K562 (cell line): ENCODE measurements at regions not wholly inside any gene's neighbourhood (a gene's known extent, or its start where the extent isn't known, plus 50 kb on each side); places are given as distances from the start of the nearest gene placed in this dataset.

Experiments
- ATAC-seq: fragments of 200-7000 bp; cut with Tn5 transposase; 3 replicates; pipeline ENCODE4 v1.9.1; 2020; ENCODE audit warnings: moderate library complexity
- BruUV-seq: library from RNA; stranded (reverse); fragments of 400-500 nt; replicated peaks from 2 replicates; lab custom pipeline; 2021; lab: Mats Ljungman, UMichigan
- CTCF ChIA-PET: fragments of 300-600 bp; formaldehyde crosslinking; extraction: SDS; loops from one replicate; lab custom pipeline; 2021; ENCODE audit warnings: low intra/inter-chr PET ratio; lab: Yijun Ruan, JAX
- POLR2A ChIA-PET: fragments of 300-600, 350-650 bp; sonication (Branson Sonifier 250); formaldehyde crosslinking; extraction: SDS; loops from one replicate; lab custom pipeline; 2021; ENCODE audit warnings: antibody characterized with exemption, inconsistent platforms; lab: Yijun Ruan, JAX
- DNase-seq, 4 experiments: peaks; one replicate each; pipeline versions ENCODE4 v3.0.0 to v3.0.0-alpha.2; 2011 to 2018; ENCODE audit warnings: low spot score in 3 of 4, mixed read lengths in 3 of 4; ENCODE audit errors: extremely low read depth in 1 of 4
- FAIRE-seq: peaks from 2 replicates; lab custom pipeline; 2011; peaks lifted over from hg19 to GRCh38; lab: Jason Lieb, UNC
- H2AFZ ChIP-seq: 2 replicates; pipeline ENCODE4 v1.6.0; 2011; ENCODE audit warnings: low read depth, low read length, control low read depth, inconsistent platforms
- H3K27ac ChIP-seq: fragments of 200-600 bp; 3 replicates; pipeline ENCODE4 v1.8.0; 2011; ENCODE audit warnings: low read depth, mild to moderate bottlenecking, control low read depth, inconsistent platforms, low read length, moderate library complexity, mixed read lengths; ENCODE audit errors: extremely low read depth
- H3K27me3 ChIP-seq, 2 experiments: fragments of 300-600 bp in 1 of 2; 2 replicates in 1 of 2; 3 replicates in 1 of 2; pipeline versions ENCODE4 v1.6.0 to v1.8.0; 2011; ENCODE audit warnings: inconsistent platforms in 2 of 2, low read length in 2 of 2, mild to moderate bottlenecking in 1 of 2, mixed read lengths in 1 of 2, moderate library complexity in 1 of 2; ENCODE audit not compliant: control insufficient read depth in 2 of 2, insufficient read depth in 2 of 2
- H3K36me3 ChIP-seq: fragments of 300-600 bp; 3 replicates; pipeline ENCODE4 v1.8.0; 2011; ENCODE audit warnings: mild to moderate bottlenecking, low read length, inconsistent platforms; ENCODE audit not compliant: control insufficient read depth, insufficient read depth
- H3K4me1 ChIP-seq, 2 experiments: fragments of 200-600 bp in 1 of 2; replicated peaks in 1 of 2; 2 replicates in 1 of 2; 3 replicates in 1 of 2; pipeline versions ENCODE4 v1.5.1 to v1.8.0; 2011; ENCODE audit warnings: inconsistent platforms in 2 of 2, low read length in 2 of 2, mild to moderate bottlenecking in 1 of 2, mixed read lengths in 1 of 2, moderate library complexity in 1 of 2; ENCODE audit not compliant: control insufficient read depth in 2 of 2, insufficient read depth in 2 of 2
- H3K4me2 ChIP-seq: 2 replicates; pipeline ENCODE4 v1.6.1; 2011; ENCODE audit warnings: low read length, control low read depth, inconsistent platforms, mixed read lengths; ENCODE audit not compliant: insufficient read depth
- H3K4me3 ChIP-seq: fragments of 200-600 bp; sonication (generic), shearing (Covaris generic); 2 replicates; pipeline ENCODE4 v1.5.1; 2016; ENCODE audit warnings: control low read depth, inconsistent platforms
- H3K79me2 ChIP-seq: fragments of 200-600 bp; 3 replicates; pipeline ENCODE4 v1.8.0; 2011; ENCODE audit warnings: low read length, inconsistent platforms; ENCODE audit not compliant: control insufficient read depth, insufficient read depth
- H3K9ac ChIP-seq, 2 experiments: 2 replicates each; pipeline versions ENCODE4 v1.6.0 to v1.6.1; 2011; ENCODE audit warnings: low read depth in 2 of 2, low read length in 2 of 2, control low read depth in 1 of 2, inconsistent platforms in 1 of 2, mild to moderate bottlenecking in 1 of 2, mixed read lengths in 1 of 2; ENCODE audit not compliant: insufficient read depth in 1 of 2
- H3K9me1 ChIP-seq: one replicate; pipeline ENCODE4 v1.6.0; 2011; ENCODE audit warnings: inconsistent platforms, mild to moderate bottlenecking, low read length, moderate library complexity; ENCODE audit not compliant: control insufficient read depth, insufficient read depth
- H3K9me3 ChIP-seq: replicated peaks from 2 replicates; pipeline ENCODE4 v1.5.1; 2011; ENCODE audit warnings: low read depth, low read length, inconsistent platforms; ENCODE audit not compliant: control insufficient read depth, insufficient read depth
- H4K20me1 ChIP-seq: replicated peaks from 2 replicates; pipeline ENCODE4 v1.6.1; 2011; ENCODE audit warnings: low read length, inconsistent platforms, mixed read lengths; ENCODE audit not compliant: control insufficient read depth, insufficient read depth
- EHMT2 ChIP-seq: fragments of 450-650 bp; IDR thresholded peaks from 2 replicates; pipeline ENCODE4 v1.6.1; 2018; ENCODE audit warnings: antibody characterized with exemption
- KLF13 ChIP-seq: fragments of 450-650 bp; IDR thresholded peaks from 2 replicates; pipeline ENCODE4 v1.6.1; 2016; ENCODE audit warnings: missing genetic modification characterization, low read depth, mild to moderate bottlenecking, missing compliant biosample characterization, moderate library complexity, borderline replicate concordance
- TEAD2 ChIP-seq: fragments of 450-650 bp; IDR thresholded peaks from 2 replicates; pipeline ENCODE4 v1.6.1; 2016; ENCODE audit warnings: missing genetic modification characterization, control low read depth, missing compliant biosample characterization
- ZKSCAN1 ChIP-seq: fragments of 150-350 bp; IDR thresholded peaks from 2 replicates; pipeline ENCODE4 v1.6.1; 2016; ENCODE audit warnings: low read depth, low read length
- ZNF316 ChIP-seq: fragments of 450-650 bp; IDR thresholded peaks from 2 replicates; pipeline ENCODE4 v1.6.1; 2016
- ZNF75A ChIP-seq: fragments of 450-650 bp; formaldehyde crosslinking; IDR thresholded peaks from 2 replicates; pipeline ENCODE4 v1.4.0; 2020; ENCODE audit warnings: mild to moderate bottlenecking
- ZNF785 ChIP-seq: fragments of 250-450 bp; sonication (Bioruptor Pico); IDR thresholded peaks from 2 replicates; pipeline ENCODE4 v1.4.0; 2020; ENCODE audit warnings: mild to moderate bottlenecking
- whole genome bisulfite sequencing: fragments of 100-300 bp; shearing (Covaris generic); methylation state at CpG from one replicate; pipeline ENCODE4 v1.1.6; 2016; ENCODE audit warnings: low coverage, mixed read lengths; ENCODE audit not compliant: insufficient coverage; ENCODE audit errors: missing lambda C conversion rate; 5-methylcytosine and 5-hydroxymethylcytosine counted together
- in situ Hi-C: fragments of 300-500 bp; cut with MboI; formaldehyde crosslinking; loops from 4 replicates; pipeline ENCODE4 v1.15.0; 2018; ENCODE audit warnings: inconsistent platforms, mixed read lengths
- intact Hi-C: fragments of 100-400 bp; cut with micrococcal nuclease; formaldehyde crosslinking; loops from 2 replicates; pipeline ENCODE4 v1.14.2; 2022
- TF ChIP-seq, protein P1 (sequence below): IDR thresholded peaks from 2 replicates; pipeline ENCODE4 v1.6.1; 2014; ENCODE audit warnings: antibody characterized with exemption
- TF ChIP-seq, protein P2 (sequence below): fragments of 250-450 bp; sonication (Bioruptor Pico); IDR thresholded peaks from 2 replicates; pipeline ENCODE4 v1.4.0; 2020

DNA sequence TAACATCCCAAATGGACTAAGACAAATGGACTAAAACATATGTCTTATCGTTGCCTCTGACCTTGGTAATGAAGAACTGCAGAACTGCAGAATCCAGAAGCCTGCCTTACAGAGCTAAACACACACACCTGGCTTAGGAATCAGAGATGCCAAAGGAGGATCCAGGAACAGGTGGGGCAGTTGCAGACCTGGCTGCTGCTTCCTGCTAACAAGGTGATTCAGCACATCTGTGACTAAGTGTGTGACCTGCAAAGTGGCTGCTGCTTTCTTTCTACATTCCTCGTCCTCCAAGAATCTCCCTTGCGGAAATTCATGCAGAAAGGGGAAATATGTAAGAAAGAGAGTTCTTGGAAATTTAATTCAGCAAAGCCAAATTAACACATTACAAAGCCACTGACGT lies 96.8 kb upstream of the NLGN4X start:
- no TSS peak for BruUV-seq
- Histone ChIP-seq H3K9me3 (no peaks in the 10 kb centered on the region), H3K36me3 (no peaks in the 10 kb centered on the region), H3K4me3 (no peak overlapping the region), H3K79me2 (no peaks in the 10 kb centered on the region), H3K27me3 (no peaks in the 10 kb centered on the region), H4K20me1 (no peaks in the 10 kb centered on the region), H3K4me1 (no peaks in the 10 kb centered on the region), H3K4me2 (no peak overlapping the region), H3K9me1 (no peaks in the 10 kb centered on the region), H3K9ac (no peak overlapping the region), H3K27ac (no peak overlapping the region), H2AFZ (no peak overlapping the region)
- intact Hi-C loops (no loop called here), in situ Hi-C loops (no loop called here)
- ChIA-PET CTCF (no interaction called here), POLR2A (no interaction called here)
- FAIRE-seq (no peak), ATAC-seq (no peak), DNase-seq (no peak)
- WGBS: 0% methylated on average over 3 of the region's 4 CpGs
- TF ChIP-seq ZKSCAN1: no peak
- no peak for TF ChIP-seq KLF13 (tag)
- TF ChIP-seq ZNF75A (CRISPR knock-in tag): no peak
- TF ChIP-seq ZNF785: no peak
- TF ChIP-seq, protein P1, sequence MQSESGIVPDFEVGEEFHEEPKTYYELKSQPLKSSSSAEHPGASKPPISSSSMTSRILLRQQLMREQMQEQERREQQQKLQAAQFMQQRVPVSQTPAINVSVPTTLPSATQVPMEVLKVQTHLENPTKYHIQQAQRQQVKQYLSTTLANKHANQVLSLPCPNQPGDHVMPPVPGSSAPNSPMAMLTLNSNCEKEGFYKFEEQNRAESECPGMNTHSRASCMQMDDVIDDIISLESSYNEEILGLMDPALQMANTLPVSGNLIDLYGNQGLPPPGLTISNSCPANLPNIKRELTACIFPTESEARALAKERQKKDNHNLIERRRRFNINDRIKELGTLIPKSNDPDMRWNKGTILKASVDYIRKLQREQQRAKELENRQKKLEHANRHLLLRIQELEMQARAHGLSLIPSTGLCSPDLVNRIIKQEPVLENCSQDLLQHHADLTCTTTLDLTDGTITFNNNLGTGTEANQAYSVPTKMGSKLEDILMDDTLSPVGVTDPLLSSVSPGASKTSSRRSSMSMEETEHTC: no peak
- no peak for TF ChIP-seq TEAD2
- TF ChIP-seq EHMT2: no peak
- TF ChIP-seq, protein P2, sequence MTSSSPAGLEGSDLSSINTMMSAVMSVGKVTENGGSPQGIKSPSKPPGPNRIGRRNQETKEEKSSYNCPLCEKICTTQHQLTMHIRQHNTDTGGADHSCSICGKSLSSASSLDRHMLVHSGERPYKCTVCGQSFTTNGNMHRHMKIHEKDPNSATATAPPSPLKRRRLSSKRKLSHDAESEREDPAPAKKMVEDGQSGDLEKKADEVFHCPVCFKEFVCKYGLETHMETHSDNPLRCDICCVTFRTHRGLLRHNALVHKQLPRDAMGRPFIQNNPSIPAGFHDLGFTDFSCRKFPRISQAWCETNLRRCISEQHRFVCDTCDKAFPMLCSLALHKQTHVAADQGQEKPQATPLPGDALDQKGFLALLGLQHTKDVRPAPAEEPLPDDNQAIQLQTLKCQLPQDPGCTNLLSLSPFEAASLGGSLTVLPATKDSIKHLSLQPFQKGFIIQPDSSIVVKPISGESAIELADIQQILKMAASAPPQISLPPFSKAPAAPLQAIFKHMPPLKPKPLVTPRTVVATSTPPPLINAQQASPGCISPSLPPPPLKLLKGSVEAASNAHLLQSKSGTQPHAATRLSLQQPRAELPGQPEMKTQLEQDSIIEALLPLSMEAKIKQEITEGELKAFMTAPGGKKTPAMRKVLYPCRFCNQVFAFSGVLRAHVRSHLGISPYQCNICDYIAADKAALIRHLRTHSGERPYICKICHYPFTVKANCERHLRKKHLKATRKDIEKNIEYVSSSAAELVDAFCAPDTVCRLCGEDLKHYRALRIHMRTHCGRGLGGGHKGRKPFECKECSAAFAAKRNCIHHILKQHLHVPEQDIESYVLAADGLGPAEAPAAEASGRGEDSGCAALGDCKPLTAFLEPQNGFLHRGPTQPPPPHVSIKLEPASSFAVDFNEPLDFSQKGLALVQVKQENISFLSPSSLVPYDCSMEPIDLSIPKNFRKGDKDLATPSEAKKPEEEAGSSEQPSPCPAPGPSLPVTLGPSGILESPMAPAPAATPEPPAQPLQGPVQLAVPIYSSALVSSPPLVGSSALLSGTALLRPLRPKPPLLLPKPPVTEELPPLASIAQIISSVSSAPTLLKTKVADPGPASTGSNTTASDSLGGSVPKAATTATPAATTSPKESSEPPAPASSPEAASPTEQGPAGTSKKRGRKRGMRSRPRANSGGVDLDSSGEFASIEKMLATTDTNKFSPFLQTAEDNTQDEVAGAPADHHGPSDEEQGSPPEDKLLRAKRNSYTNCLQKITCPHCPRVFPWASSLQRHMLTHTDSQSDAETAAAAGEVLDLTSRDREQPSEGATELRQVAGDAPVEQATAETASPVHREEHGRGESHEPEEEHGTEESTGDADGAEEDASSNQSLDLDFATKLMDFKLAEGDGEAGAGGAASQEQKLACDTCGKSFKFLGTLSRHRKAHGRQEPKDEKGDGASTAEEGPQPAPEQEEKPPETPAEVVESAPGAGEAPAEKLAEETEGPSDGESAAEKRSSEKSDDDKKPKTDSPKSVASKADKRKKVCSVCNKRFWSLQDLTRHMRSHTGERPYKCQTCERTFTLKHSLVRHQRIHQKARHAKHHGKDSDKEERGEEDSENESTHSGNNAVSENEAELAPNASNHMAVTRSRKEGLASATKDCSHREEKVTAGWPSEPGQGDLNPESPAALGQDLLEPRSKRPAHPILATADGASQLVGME (CRISPR knock-in tag): no peak
- TF ChIP-seq ZNF316: no peak
